GM12872 (cell line): ENCODE measurements at regions not wholly inside any gene's neighbourhood (a gene's known extent, or its start where the extent isn't known, plus 50 kb on each side); places are given as distances from the start of the nearest gene placed in this dataset.

Source experiments
- TF ChIP-seq, protein P1 (sequence below): IDR thresholded peaks from 3 replicates; pipeline ENCODE4 v1.5.1; 2011; ENCODE audit warnings: low read depth, mild to moderate bottlenecking, low read length, moderate library complexity; ENCODE audit not compliant: insufficient read depth

DNA sequence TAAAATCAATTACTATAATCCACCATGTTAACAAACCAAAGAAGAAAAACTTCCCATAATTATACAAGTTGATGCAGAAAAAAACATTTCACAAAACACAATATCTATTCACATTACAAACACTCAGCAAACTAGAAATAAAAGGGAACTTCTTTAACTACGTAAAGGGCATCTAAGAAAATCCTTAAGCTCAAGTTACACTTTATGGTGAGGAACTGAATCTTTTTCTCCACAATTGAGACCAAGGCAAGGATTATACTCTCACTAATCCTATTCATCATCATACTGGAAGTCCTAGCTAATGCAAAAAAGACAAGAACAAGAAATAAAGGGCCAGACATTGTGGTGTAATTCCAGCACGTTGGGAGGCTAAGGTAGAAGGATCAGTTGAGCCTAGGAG is 159.9 kb downstream of the ZNF365 start:
- TF ChIP-seq, protein P1, sequence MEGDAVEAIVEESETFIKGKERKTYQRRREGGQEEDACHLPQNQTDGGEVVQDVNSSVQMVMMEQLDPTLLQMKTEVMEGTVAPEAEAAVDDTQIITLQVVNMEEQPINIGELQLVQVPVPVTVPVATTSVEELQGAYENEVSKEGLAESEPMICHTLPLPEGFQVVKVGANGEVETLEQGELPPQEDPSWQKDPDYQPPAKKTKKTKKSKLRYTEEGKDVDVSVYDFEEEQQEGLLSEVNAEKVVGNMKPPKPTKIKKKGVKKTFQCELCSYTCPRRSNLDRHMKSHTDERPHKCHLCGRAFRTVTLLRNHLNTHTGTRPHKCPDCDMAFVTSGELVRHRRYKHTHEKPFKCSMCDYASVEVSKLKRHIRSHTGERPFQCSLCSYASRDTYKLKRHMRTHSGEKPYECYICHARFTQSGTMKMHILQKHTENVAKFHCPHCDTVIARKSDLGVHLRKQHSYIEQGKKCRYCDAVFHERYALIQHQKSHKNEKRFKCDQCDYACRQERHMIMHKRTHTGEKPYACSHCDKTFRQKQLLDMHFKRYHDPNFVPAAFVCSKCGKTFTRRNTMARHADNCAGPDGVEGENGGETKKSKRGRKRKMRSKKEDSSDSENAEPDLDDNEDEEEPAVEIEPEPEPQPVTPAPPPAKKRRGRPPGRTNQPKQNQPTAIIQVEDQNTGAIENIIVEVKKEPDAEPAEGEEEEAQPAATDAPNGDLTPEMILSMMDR, result no peak

DNA sequence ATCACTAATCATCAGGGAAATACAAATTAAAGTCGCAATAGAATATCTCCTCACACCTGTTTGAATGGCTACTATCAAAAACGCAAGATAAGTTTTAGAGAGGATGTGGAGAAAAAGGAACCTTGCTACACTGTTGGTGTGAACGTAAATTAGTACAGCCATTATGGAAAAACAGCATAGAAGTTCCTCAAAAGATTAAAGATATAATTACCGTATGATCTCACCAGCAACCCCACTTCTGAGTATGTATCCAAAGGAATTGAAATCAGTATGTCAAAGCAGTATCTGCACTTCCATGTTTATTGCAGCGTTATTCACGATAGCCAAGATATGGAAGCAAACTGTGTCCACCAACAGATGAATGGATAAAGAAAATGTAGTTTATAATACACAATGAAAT is 164.4 kb downstream of the ZNF365 start:
- TF ChIP-seq, protein P1, result no peak

DNA sequence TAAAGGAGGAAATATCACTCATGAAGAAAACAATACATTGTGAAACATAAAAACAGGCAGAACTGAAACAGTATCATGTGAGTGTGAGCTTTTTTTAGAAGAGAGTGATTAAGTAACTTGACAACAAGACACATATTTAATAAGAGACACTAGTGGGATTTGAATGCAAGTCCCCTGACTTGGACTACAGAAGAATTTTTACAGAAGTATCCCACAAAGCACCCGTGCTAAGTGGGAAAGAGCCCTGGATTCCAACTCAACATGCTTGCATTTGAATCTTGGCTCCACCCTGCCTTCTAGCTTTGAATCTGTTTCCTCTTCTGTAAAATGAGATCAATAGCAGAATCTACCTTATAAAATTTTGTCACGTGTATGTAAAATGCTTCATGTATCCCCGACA is 166.2 kb downstream of the ZNF365 start:
- TF ChIP-seq, protein P1, result no peak

DNA sequence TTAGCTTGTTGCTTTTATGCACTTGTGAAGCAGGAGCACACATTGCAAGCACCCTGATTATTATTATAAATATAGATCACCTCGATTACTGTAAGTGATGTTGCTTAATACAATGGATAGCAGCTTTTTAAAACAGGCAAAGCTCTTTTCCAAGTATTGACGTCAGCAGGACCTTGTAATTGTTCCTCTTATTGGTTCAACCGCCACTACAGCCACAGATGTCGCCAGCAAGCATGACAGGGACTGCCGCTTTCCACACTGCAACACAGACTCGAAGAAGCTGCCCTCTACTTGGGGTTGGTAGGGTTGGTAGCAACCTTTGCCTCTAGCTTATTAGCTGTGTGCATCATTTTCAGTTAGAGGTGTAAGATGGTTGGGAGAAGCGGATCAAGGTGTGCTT is 167.6 kb downstream of the ZNF365 start:
- TF ChIP-seq, protein P1, result no peak

DNA sequence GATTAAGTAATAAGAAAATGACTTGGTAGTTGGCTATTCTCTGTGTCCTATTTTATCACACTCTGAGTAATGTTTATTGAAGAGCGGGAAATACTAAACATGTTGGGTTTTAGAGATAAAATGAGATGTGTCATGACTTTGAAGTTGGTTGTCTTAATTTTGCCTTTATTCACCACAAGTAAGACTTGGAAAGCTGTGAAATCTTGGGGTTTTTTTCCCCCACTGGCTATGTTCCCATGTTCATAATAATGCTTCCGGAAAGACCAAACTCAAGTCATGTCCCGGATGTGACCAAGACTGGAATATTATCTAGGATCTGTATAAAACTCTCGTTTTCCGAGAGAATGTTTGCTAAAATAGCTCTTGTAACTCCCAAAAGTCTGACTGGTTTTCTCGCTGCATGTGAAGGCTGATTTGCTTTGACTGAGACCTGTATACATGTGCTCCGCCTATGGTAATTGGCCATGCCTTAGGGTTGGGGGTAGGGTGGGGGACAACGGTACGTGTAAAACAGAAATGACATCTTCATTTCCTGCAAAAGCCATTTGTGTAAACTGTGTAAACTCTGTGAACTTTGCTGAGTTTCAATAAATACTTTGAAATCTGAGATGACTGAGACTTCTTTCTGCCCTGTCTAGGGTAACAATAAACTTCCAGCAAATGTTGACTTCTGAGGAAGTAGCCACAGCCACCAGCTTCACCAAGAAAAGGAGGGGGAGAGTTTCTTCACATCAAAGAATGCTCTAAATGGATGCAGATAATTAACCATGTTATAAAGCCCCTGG is 169.6 kb downstream of the ZNF365 start:
- TF ChIP-seq, protein P1, result no peak

DNA sequence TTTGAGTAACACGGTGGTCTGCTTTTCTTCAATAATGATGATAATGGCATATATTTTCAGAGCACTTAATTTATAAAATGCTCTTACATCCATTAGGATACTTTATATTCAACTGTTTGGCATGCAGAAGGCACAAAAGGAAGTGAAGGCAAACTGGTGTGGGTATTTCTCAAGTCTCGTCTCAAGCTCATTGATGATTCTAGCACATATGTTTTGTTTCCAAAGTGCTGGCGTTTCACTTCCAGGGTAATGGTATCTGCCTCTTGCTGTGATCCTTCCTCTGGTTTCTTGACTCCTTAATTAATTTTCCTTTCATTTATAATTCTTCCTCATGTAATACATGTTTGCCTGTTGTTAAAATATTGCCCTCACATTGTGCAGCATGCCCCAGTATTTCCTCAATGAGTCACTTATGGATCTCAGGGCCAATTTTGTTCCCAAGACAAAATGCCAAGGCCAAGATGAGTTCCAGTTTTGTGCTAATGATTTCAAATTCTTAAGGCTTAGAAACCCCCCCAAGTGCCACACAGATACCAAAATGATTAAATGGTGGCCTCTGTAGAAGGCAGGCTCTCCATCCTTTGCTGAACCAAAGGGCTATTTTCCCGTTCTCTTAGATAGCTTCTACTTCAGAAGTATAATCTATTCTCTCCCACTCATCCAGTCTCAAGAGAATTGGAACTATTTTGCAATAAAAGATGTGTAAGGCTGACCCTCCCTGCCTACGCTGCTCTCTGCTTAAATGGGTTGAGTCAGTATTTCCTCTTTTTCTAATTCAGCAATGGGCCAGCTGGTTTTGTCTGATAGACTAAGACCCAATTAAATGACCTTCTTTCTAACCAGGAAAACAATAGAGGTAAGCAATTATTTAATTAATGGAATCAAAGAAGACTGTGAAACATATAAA is 171.2 kb downstream of the ZNF365 start:
- TF ChIP-seq, protein P1, result no peak

DNA sequence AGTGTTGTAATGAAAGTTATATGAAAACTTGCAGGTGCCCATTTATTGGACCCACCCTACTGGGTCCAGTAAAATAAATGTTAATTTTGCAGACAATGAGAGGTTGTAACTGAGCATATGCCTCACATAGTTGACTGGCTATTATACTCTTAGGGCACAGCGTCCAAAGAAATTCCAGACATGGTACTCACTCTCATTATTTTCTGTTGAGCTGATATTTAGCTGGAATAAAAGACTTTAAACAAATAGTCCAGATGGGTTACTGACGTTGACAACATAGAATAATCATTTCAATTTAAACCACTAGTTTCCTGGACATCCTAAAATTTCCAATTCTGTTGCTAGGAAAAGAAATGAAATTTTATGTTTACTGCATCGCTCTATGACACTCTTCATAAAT is 174.5 kb downstream of the ZNF365 start:
- TF ChIP-seq, protein P1, result no peak
